Lower leg skin (tissue), 3 donors: ENCODE measurements at regions not wholly inside any gene's neighbourhood (a gene's known extent, or its start where the extent isn't known, plus 50 kb on each side); places are given as distances from the start of the nearest gene placed in this dataset.

Experiments used
- POLR2A ChIP-seq, 2 donors: fragments of 450-650 bp; IDR thresholded peaks; one replicate each; pipeline ENCODE4 v1.6.1; 2016 to 2017; ENCODE audit warnings: antibody characterized with exemption in 2 of 2, mild to moderate bottlenecking in 1 of 2, moderate library complexity in 1 of 2
- TF ChIP-seq, protein P1 (sequence below), 3 donors: fragments of 450-650 bp; IDR thresholded peaks; one replicate each; pipeline ENCODE4 v1.5.1; 2016; ENCODE audit warnings: antibody characterized with exemption in 3 of 3, mild to moderate bottlenecking in 3 of 3, moderate library complexity in 2 of 3

DNA sequence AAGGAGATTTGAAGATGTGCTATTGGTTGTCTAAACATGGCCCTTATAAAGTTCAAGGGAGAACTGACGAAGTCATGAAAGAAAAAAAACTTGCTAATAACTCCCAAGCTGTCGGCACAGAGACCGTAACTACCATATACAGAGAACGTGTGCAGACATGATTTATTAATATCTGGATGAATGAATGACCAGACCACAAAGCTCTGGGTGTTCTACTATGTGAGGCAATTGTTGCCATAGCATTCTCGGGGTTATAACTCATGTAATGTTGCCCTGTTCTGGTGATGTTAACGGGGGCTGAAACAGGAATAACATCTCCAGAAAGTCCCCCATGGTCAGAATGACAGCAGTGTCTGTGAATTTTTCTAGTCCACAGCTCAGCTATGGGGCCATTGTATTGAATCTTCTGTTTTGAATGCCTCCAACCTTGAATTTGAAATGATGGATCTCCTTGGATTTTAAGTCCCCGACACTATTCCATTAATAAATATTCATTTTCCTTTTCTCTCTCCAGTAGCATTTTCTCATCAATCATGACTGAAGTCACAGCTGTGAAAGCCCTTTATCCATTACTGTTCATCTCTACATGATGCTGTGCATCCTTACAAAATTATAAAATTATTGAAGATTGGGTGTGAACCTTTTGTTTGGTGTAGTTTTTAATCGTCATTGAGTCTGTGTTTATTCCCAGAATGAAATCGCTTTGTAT lies 483.4 kb upstream of the KLHL29 start:
- TF ChIP-seq, protein P1, sequence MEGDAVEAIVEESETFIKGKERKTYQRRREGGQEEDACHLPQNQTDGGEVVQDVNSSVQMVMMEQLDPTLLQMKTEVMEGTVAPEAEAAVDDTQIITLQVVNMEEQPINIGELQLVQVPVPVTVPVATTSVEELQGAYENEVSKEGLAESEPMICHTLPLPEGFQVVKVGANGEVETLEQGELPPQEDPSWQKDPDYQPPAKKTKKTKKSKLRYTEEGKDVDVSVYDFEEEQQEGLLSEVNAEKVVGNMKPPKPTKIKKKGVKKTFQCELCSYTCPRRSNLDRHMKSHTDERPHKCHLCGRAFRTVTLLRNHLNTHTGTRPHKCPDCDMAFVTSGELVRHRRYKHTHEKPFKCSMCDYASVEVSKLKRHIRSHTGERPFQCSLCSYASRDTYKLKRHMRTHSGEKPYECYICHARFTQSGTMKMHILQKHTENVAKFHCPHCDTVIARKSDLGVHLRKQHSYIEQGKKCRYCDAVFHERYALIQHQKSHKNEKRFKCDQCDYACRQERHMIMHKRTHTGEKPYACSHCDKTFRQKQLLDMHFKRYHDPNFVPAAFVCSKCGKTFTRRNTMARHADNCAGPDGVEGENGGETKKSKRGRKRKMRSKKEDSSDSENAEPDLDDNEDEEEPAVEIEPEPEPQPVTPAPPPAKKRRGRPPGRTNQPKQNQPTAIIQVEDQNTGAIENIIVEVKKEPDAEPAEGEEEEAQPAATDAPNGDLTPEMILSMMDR (IDR thresholded peaks at IDR 0.05), result no peak
- no peak for TF ChIP-seq POLR2A (IDR thresholded peaks at IDR 0.05)
